ENCODE measurements at regions not wholly inside any gene's neighbourhood (a gene's known extent, or its start where the extent isn't known, plus 50 kb on each side); places are given as distances from the start of the nearest gene placed in this dataset.
"Not testable (repeated sequence)": the region's sequence is repeated elsewhere in the genome, so short reads cannot be mapped to it uniquely, and the experiment has no call there.

- ATAC-seq (no peak), DNase-seq (no peak)
- no peak overlapping the region for H3K27ac Mint-ChIP-seq
- H3K4me1 Mint-ChIP-seq: no peaks in the 10 kb centered on the region
- no peaks in the 10 kb centered on the region for H3K36me3 Mint-ChIP-seq
- POLR2A ChIA-PET: no interaction called here
- peaks cover 1 to 31% (median 23%) of the 10 kb centered on the region in 5 donors for H3K27me3 Mint-ChIP-seq
- H3K9me3 Mint-ChIP-seq: peaks cover 0 to 13% (median 2%) of the 10 kb centered on the region in 9 donors
- no peak overlapping the region for H3K4me3 Mint-ChIP-seq
Measured at GRCh38 chr16:17744921-17745572, 274.3 kb upstream of the XYLT1 start.

GRCh38 chr16:17743578-17743977, 272.8 kb upstream of the XYLT1 start:
- H3K9me3 Mint-ChIP-seq: peaks cover 0 to 13% (median 0%) of the 10 kb centered on the region in 9 donors
- H3K27ac Mint-ChIP-seq: no peak overlapping the region
- DNase-seq: no peak
- POLR2A ChIA-PET: no interaction called here
- peaks cover 1 to 33% (median 23%) of the 10 kb centered on the region in 5 donors for H3K27me3 Mint-ChIP-seq
- no peak for ATAC-seq
- H3K36me3 Mint-ChIP-seq: no peaks in the 10 kb centered on the region
- no peak overlapping the region for H3K4me3 Mint-ChIP-seq
- H3K4me1 Mint-ChIP-seq: no peaks in the 10 kb centered on the region

DNA sequence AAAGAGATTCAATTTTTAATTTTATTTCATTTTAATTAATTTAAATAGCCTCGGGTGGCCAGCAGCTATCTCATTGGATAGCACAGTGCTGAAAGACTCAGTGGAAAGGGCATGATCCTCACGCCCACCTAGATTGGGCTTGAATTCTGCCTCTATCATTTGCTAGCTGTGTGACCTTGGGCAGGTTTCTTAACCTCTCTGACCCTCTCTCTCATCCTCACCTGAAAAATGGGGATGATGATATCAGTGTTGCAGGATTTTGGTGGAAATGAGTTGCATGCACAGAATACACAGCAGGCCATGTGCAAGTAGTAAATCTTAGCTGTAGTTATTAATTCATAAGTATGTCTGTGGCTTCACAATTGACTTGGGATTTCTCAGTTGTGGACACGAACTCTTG, 272.4 kb upstream of the XYLT1 start:
- H3K36me3 Mint-ChIP-seq: no peaks in the 10 kb centered on the region
- peaks cover 0 to 13% (median 0%) of the 10 kb centered on the region in 9 donors for H3K9me3 Mint-ChIP-seq
- no peak overlapping the region for H3K27ac Mint-ChIP-seq
- H3K27me3 Mint-ChIP-seq: peaks cover 1 to 33% (median 23%) of the 10 kb centered on the region in 5 donors
- H3K4me1 Mint-ChIP-seq: no peaks in the 10 kb centered on the region
- ATAC-seq (no peak), DNase-seq (no peak)
- no peak overlapping the region for H3K4me3 Mint-ChIP-seq
- POLR2A ChIA-PET: no interaction called here

DNA sequence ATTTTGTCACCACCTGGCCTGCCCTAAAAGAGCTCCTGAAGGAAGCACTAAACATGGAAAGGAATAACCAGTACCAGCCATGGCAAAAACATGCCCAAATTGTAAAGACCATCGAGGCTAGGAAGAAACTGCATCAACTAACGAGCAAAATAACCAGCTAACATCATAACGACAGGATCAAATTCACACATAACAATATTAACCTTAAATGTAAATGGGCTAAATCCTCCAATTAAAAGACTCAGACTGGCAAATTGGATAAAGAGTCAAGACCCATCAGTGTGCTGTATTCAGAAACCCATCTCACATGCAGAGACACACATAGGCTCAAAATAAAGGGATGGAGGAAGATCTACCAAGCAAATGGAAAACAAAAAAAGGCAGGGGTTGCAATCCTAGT, 264.3 kb upstream of the XYLT1 start:
- DNase-seq, H3K4me3 Mint-ChIP-seq, POLR2A ChIA-PET, ATAC-seq, H3K27ac Mint-ChIP-seq, H3K4me1 Mint-ChIP-seq: not testable (repeated sequence)
- Mint-ChIP-seq H3K27me3 (peaks cover 2 to 44% (median 7%) of the 10 kb centered on the region in 5 donors), H3K36me3 (peaks cover 0 to 12% (median 0%) of the 10 kb centered on the region in 3 donors), H3K9me3 (peaks cover 0 to 37% (median 17%) of the 10 kb centered on the region in 9 donors)

GRCh38 chr16:17729820-17730219, 259.1 kb upstream of the XYLT1 start:
- Mint-ChIP-seq H3K4me3 (no peak overlapping the region), H3K4me1 (no peaks in the 10 kb centered on the region), H3K36me3 (peaks cover 0 to 12% (median 0%) of the 10 kb centered on the region in 3 donors), H3K9me3 (peaks cover 0 to 24% (median 7%) of the 10 kb centered on the region in 9 donors), H3K27me3 (peaks cover 8 to 50% (median 16%) of the 10 kb centered on the region in 5 donors), H3K27ac (no peak overlapping the region)
- POLR2A ChIA-PET: no interaction called here
- ATAC-seq (no peak), DNase-seq (no peak)

DNA sequence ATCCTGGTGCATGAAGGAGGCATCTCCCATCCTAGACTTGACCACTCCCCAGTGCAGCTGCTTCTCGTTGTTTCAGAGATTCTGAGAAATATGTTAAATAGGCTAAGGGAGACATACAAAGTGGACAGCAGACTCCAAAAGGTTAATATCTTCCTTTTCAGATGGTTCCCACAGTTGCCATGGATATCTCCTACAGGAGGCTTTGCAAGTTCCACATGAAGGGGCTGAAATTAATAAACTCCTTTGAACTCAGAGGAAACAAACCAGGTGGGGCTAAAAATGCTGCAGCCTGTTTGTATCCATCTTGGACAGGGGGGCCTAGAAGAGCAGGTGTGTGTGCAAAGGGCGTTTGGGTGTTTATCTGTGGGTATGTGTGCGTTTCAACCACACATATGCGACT, 257.4 kb upstream of the XYLT1 start:
- ATAC-seq (no peak), DNase-seq (no peak)
- Mint-ChIP-seq H3K4me1 (no peaks in the 10 kb centered on the region), H3K27me3 (peaks cover 8 to 39% (median 15%) of the 10 kb centered on the region in 5 donors), H3K36me3 (peaks cover 0 to 7% (median 0%) of the 10 kb centered on the region in 3 donors), H3K27ac (no peak overlapping the region), H3K9me3 (peaks cover 0 to 18% (median 6%) of the 10 kb centered on the region in 9 donors), H3K4me3 (no peak overlapping the region)
- POLR2A ChIA-PET: no interaction called here

DNA sequence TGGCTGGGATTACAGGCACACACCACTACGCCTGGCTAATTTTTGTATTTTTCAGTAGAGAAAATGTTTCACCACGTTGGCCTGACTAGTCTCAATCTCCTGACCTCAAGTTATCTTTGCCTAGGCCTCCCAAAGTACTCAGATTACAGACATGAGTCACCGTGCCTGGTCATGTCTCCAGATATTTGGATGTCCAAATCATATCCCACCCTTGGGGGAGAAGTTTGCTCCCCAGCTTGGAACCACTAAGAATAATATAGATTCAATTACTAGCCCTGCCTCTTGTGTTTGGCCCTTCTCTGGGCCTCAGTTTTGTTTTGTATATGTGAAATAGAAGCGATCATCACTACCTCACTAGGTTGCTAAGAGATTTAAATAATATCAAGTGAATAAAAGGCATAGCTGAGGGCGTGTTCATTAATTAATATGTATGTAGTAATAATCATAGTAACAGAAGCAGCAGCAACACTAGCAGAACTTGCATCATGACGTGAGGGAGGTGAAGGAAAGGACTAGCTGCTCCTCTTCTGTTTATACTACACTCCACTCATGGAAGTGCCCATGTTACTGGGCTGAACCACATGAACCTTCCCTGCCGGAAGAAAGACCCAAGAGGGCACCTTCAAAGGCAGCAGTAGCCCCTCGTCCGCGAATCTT, 253.6 kb upstream of the XYLT1 start:
- H3K27ac Mint-ChIP-seq: no peak overlapping the region
- H3K27me3 Mint-ChIP-seq: peaks cover 8 to 36% (median 10%) of the 10 kb centered on the region in 5 donors
- no peaks in the 10 kb centered on the region for H3K4me1 Mint-ChIP-seq
- H3K4me3 Mint-ChIP-seq: no peak overlapping the region
- ATAC-seq (no peak), DNase-seq (no peak)
- POLR2A ChIA-PET: no interaction called here
- no peaks in the 10 kb centered on the region for H3K36me3 Mint-ChIP-seq
- H3K9me3 Mint-ChIP-seq: no peaks in the 10 kb centered on the region

DNA sequence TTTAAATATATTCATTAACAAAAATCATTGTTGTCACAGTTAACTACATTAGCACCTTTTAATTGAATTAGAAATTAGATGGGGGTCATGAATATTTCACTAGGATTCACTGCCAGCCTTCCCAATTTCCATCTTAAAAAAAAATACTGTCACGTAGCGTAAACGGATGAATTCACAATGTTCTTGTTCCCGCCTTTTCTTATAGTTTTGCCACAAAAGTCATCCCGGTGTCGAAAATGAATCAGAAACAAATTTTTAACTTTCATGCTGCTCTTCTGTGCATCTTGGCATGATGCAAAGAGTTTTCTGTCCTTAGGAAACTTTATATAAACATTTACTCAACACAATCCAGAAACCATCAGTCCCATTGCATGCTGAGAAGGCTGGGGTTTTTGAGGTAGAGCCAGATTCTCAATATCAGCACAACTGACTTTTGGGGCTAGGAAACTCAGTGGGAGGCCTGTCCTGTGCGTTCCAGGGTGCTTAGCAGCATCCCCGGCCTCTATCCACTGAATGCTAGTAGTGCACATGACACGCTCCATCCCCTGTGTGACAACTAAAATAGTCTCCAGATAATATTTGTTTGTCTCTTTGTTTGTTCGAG, 252.9 kb upstream of the XYLT1 start:
- H3K4me1 Mint-ChIP-seq: no peaks in the 10 kb centered on the region
- H3K36me3 Mint-ChIP-seq: no peaks in the 10 kb centered on the region
- H3K27me3 Mint-ChIP-seq: peaks cover 5 to 29% (median 10%) of the 10 kb centered on the region in 5 donors
- no peaks in the 10 kb centered on the region for H3K9me3 Mint-ChIP-seq
- no peak overlapping the region for H3K4me3 Mint-ChIP-seq
- no peak for DNase-seq
- H3K27ac Mint-ChIP-seq: no peak overlapping the region
- POLR2A ChIA-PET: no interaction called here
- no peak for ATAC-seq

DNA sequence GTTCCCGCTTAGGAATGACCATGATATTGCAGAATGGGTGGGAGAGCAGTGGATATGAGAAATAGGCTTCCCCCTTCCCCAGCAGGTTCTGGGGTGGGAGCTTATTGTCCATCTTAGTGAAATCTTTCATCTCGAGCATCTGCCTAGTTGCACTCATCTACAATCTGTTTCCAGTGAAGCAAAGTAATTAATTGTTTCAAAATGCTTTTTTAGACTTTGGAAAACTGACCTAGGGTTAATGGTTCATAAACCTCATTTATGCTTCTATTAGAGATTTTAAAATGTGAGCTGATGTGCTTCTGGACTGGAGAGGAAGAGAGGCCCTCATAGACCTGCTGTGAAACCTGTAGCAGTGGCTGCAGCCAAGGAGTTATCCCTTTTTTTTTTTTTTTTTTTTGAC, 247.7 kb upstream of the XYLT1 start:
- no peaks in the 10 kb centered on the region for H3K36me3 Mint-ChIP-seq
- H3K27ac Mint-ChIP-seq: no peak overlapping the region
- no peaks in the 10 kb centered on the region for H3K4me1 Mint-ChIP-seq
- peaks cover 0 to 2% (median 0%) of the 10 kb centered on the region in 9 donors for H3K9me3 Mint-ChIP-seq
- POLR2A ChIA-PET: no interaction called here
- ATAC-seq: no peak
- no peak for DNase-seq
- H3K4me3 Mint-ChIP-seq: no peak overlapping the region
- H3K27me3 Mint-ChIP-seq: peaks cover 5 to 42% (median 9%) of the 10 kb centered on the region in 5 donors

- H3K9me3 Mint-ChIP-seq: peaks cover 0 to 12% (median 3%) of the 10 kb centered on the region in 9 donors
- no peaks in the 10 kb centered on the region for H3K4me1 Mint-ChIP-seq
- no peaks in the 10 kb centered on the region for H3K36me3 Mint-ChIP-seq
- ATAC-seq (no peak), DNase-seq (no peak)
- no peak overlapping the region for H3K4me3 Mint-ChIP-seq
- POLR2A ChIA-PET: no interaction called here
- peaks cover 1 to 12% (median 5%) of the 10 kb centered on the region in 5 donors for H3K27me3 Mint-ChIP-seq
- H3K27ac Mint-ChIP-seq: no peak overlapping the region
Measured at GRCh38 chr16:17705847-17706246, 235.1 kb upstream of the XYLT1 start.

DNA sequence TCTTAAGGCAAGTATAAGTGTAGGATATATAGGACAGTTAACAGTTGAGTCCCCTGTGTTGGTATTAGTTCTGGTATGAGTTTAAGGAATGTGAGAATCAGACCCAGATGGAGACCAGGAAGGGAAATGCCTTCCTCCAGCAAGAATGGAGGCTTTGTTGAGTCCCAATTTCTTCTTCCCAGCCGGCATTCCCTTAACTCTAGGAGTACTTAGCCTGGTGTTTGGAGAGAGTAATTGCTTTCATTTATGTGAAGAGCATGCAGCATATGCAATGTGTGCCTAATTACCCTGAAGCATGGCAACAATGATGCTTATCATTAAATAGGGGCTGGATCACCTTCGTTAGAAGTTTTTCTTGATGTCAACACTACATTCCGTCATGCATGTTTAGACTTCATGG, 225.9 kb upstream of the XYLT1 start:
- no peaks in the 10 kb centered on the region for H3K4me1 Mint-ChIP-seq
- H3K27me3 Mint-ChIP-seq: peaks cover 12 to 53% (median 21%) of the 10 kb centered on the region in 5 donors
- H3K36me3 Mint-ChIP-seq: peaks cover 0 to 2% (median 0%) of the 10 kb centered on the region in 3 donors
- DNase-seq (no peak), ATAC-seq (no peak)
- POLR2A ChIA-PET: no interaction called here
- H3K9me3 Mint-ChIP-seq: peaks cover 0 to 2% (median 0%) of the 10 kb centered on the region in 9 donors
- H3K27ac Mint-ChIP-seq: no peak overlapping the region
- no peak overlapping the region for H3K4me3 Mint-ChIP-seq

- H3K4me1 Mint-ChIP-seq: no peaks in the 10 kb centered on the region
- H3K27me3 Mint-ChIP-seq: peaks cover 8 to 25% (median 11%) of the 10 kb centered on the region in 5 donors
- no peaks in the 10 kb centered on the region for H3K36me3 Mint-ChIP-seq
- ATAC-seq (no peak), DNase-seq (no peak)
- POLR2A ChIA-PET: no interaction called here
- H3K4me3 Mint-ChIP-seq: no peak overlapping the region
- H3K27ac Mint-ChIP-seq: no peak overlapping the region
- no peaks in the 10 kb centered on the region for H3K9me3 Mint-ChIP-seq
Measured at GRCh38 chr16:17692484-17692883, 221.7 kb upstream of the XYLT1 start.

GRCh38 chr16:17691899-17692176, 221.1 kb upstream of the XYLT1 start:
- POLR2A ChIA-PET: no interaction called here
- ATAC-seq (no peak), DNase-seq (no peak)
- H3K36me3 Mint-ChIP-seq: no peaks in the 10 kb centered on the region
- no peak overlapping the region for H3K27ac Mint-ChIP-seq
- H3K27me3 Mint-ChIP-seq: peaks cover 10 to 24% (median 11%) of the 10 kb centered on the region in 5 donors
- H3K4me1 Mint-ChIP-seq: no peaks in the 10 kb centered on the region
- no peaks in the 10 kb centered on the region for H3K9me3 Mint-ChIP-seq
- no peak overlapping the region for H3K4me3 Mint-ChIP-seq

Measured in naive thymus-derived CD8-positive, alpha-beta T cell (primary cell).